OCI-M2 (cell line): ENCODE measurements at regions not wholly inside any gene's neighbourhood (a gene's known extent, or its start where the extent isn't known, plus 50 kb on each side); places are given as distances from the start of the nearest gene placed in this dataset.
"Not testable (repeated sequence)": the region's sequence is repeated elsewhere in the genome, so short reads cannot be mapped to it uniquely, and the experiment has no call there.

Source experiments
- DNase-seq: peaks from one replicate; lab custom pipeline; 2025; ENCODE audit not compliant: unreplicated experiment; lab: John Stamatoyannopoulos, UW

GRCh38 chr3:110846971-110847370 is 224.6 kb upstream of the NECTIN3 start:
- DNase-seq, result no peak

GRCh38 chr3:110849064-110849463 is 222.6 kb upstream of the NECTIN3 start:
- DNase-seq, result no peak

- no peak for DNase-seq
Measured at GRCh38 chr3:110851736-110852135, 219.9 kb upstream of the NECTIN3 start.

GRCh38 chr3:110855207-110855606 is 216.4 kb upstream of the NECTIN3 start:
- no peak for DNase-seq

- DNase-seq, result no peak
Measured at GRCh38 chr3:110856916-110857315, 214.7 kb upstream of the NECTIN3 start.

GRCh38 chr3:110858549-110858948 is 213.1 kb upstream of the NECTIN3 start:
- DNase-seq, result no peak

GRCh38 chr3:110859336-110859735 is 212.3 kb upstream of the NECTIN3 start:
- no peak for DNase-seq

GRCh38 chr3:110859993-110860392 is 211.6 kb upstream of the NECTIN3 start:
- no peak for DNase-seq

GRCh38 chr3:110865934-110866333 is 205.7 kb upstream of the NECTIN3 start:
- no peak for DNase-seq

- no peak for DNase-seq
Measured at GRCh38 chr3:110868106-110868505, 203.5 kb upstream of the NECTIN3 start.

GRCh38 chr3:110869736-110870135 is 201.9 kb upstream of the NECTIN3 start:
- DNase-seq, result no peak

GRCh38 chr3:110871869-110872268 is 199.7 kb upstream of the NECTIN3 start:
- no peak for DNase-seq

- no peak for DNase-seq
Measured at GRCh38 chr3:110878692-110879091, 192.9 kb upstream of the NECTIN3 start.

GRCh38 chr3:110881069-110881468 is 190.5 kb upstream of the NECTIN3 start:
- DNase-seq, result no peak

- no peak for DNase-seq
Measured at GRCh38 chr3:110886222-110886893, 185.3 kb upstream of the NECTIN3 start.

GRCh38 chr3:110887176-110887575 is 184.4 kb upstream of the NECTIN3 start:
- DNase-seq, result no peak

- not testable (repeated sequence) for DNase-seq
Measured at GRCh38 chr3:110888625-110889375, 182.8 kb upstream of the NECTIN3 start.

- not testable (repeated sequence) for DNase-seq
Measured at GRCh38 chr3:110889376-110889699, 182.3 kb upstream of the NECTIN3 start.

- no peak for DNase-seq
Measured at GRCh38 chr3:110894574-110894973, 177.0 kb upstream of the NECTIN3 start.

GRCh38 chr3:110895054-110895453 is 176.6 kb upstream of the NECTIN3 start:
- no peak for DNase-seq

- no peak for DNase-seq
Measured at GRCh38 chr3:110897046-110897445, 174.6 kb upstream of the NECTIN3 start.

GRCh38 chr3:110900576-110900975 is 171.0 kb upstream of the NECTIN3 start:
- DNase-seq, result no peak

- DNase-seq, result no peak
Measured at GRCh38 chr3:110901536-110901935, 170.1 kb upstream of the NECTIN3 start.
